CD4-positive, alpha-beta memory T cell (primary cell): ENCODE measurements at regions not wholly inside any gene's neighbourhood (a gene's known extent, or its start where the extent isn't known, plus 50 kb on each side); places are given as distances from the start of the nearest gene placed in this dataset.
A peak's percentile ranks its signal among the peaks of the same experiment; 100 is the strongest.

Experiments used
- CTCF ChIA-PET: fragments of 350-600 bp; sonication (Branson Sonifier 250); formaldehyde crosslinking; loops from one replicate; lab custom pipeline; 2021; ENCODE audit warnings: inconsistent platforms; ENCODE audit not compliant: partially characterized antibody; lab: Charles Lee
- POLR2A ChIA-PET: fragments of 350-600 bp; sonication (Branson Sonifier 250); formaldehyde crosslinking; loops from one replicate; lab custom pipeline; 2021; ENCODE audit not compliant: partially characterized antibody; lab: Charles Lee
- DNase-seq, 5 donors: peaks; one replicate each; pipeline versions ENCODE4 v3.0.0 to v3.0.0-alpha.2; 2020 to 2022; ENCODE audit warnings: mixed read lengths in 1 of 5
- H3K27ac ChIP-seq: one replicate; pipeline ENCODE4 v1.7.0; 2013; ENCODE audit warnings: low read depth, low read length
- H3K27me3 ChIP-seq: 2 replicates; pipeline ENCODE4 v1.7.0; 2013; ENCODE audit warnings: mild to moderate bottlenecking, low read length, moderate library complexity; ENCODE audit not compliant: insufficient read depth
- H3K36me3 ChIP-seq: 2 replicates; pipeline ENCODE4 v1.7.0; 2013; ENCODE audit warnings: mild to moderate bottlenecking, low read length, moderate library complexity; ENCODE audit not compliant: insufficient read depth
- H3K4me1 ChIP-seq: 2 replicates; pipeline ENCODE4 v1.7.0; 2013; ENCODE audit warnings: mild to moderate bottlenecking, low read length, moderate library complexity; ENCODE audit not compliant: insufficient read depth
- H3K4me3 ChIP-seq, 2 donors: one replicate each; pipeline ENCODE4 v1.7.0; 2013; ENCODE audit warnings: low read length in 2 of 2, mild to moderate bottlenecking in 1 of 2
- H3K9me3 ChIP-seq, 2 donors: one replicate each; pipeline ENCODE4 v1.7.0; 2013; ENCODE audit warnings: low read length in 2 of 2, control low read depth in 1 of 2; ENCODE audit not compliant: control insufficient read depth in 1 of 2
- H3K27ac Mint-ChIP-seq, 7 donors: one replicate each; pipeline ENCODE4 v1.8.0; 2020 to 2021; ENCODE audit warnings: mixed read lengths in 7 of 7, mild to moderate bottlenecking in 6 of 7, inconsistent platforms in 3 of 7, moderate library complexity in 3 of 7
- H3K27me3 Mint-ChIP-seq, 2 donors: one replicate each; pipeline ENCODE4 v1.8.0; 2020 to 2021; ENCODE audit warnings: mixed read lengths in 2 of 2
- H3K36me3 Mint-ChIP-seq, 2 donors: one replicate each; pipeline ENCODE4 v1.8.0; 2020 to 2021; ENCODE audit warnings: mixed read lengths in 2 of 2, inconsistent platforms in 1 of 2, mild to moderate bottlenecking in 1 of 2
- H3K4me1 Mint-ChIP-seq, 4 donors: one replicate each; pipeline ENCODE4 v1.8.0; 2020 to 2021; ENCODE audit warnings: mixed read lengths in 4 of 4, mild to moderate bottlenecking in 1 of 4
- H3K4me3 Mint-ChIP-seq, 8 donors: one replicate each; pipeline ENCODE4 v1.8.0; 2020 to 2021; ENCODE audit warnings: mixed read lengths in 8 of 8, mild to moderate bottlenecking in 7 of 8, moderate library complexity in 6 of 8, inconsistent platforms in 3 of 8
- H3K9me3 Mint-ChIP-seq, 8 donors: one replicate each; pipeline ENCODE4 v1.8.0; 2020 to 2021; ENCODE audit warnings: mixed read lengths in 8 of 8, mild to moderate bottlenecking in 5 of 8, inconsistent platforms in 3 of 8, moderate library complexity in 1 of 8
- intact Hi-C: fragments of 100-400 bp; cut with micrococcal nuclease; formaldehyde crosslinking; loops from one replicate; pipeline ENCODE4 v1.15.1; 2023

DNA sequence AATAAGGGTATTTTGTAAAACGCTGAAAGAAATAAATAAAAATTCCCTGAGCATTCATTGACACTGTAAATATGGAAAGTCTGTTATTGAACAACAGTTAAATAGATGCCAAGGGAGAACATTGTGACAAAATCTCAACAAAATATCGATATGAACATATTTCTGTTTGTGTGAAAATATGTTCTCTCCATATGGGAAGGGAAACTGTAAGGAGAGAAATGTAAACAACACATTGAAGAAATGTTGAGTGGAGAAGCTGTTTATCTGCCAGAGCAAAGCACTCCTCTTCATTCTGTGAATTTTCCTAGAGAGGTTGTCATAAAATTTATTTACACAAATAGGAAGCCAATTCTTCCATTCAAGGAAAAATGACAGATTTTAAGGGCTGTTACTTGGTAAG lies 57.1 kb upstream of the EOMES start:
- CTCF ChIA-PET = no interaction called here
- no peak overlapping the region for H3K27ac Mint-ChIP-seq
- no peaks in the 10 kb centered on the region for H3K4me1 Mint-ChIP-seq

DNA sequence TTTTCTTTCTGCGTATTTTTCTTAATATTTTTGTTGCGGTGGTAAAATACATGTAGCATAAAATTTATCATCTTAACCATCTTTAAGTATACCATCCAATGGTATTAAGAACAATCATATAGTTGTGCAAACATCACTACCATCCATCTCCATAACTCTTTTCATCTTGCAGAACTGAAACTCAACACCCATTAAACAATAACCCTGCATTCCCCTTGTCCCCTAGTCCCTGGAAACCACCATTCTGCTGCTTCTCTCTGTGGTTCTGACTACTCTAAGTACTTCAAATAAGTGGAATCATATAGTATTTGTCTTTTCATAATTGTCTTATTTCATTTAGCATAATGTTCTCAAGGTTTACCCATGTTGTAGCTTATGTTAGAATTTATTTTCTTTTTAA lies 67.3 kb upstream of the EOMES start:
- Mint-ChIP-seq H3K36me3 (no peaks in the 10 kb centered on the region), H3K27me3 (peaks cover 0 to 2% of the 10 kb centered on the region in 2 donors), H3K4me3 (no peak overlapping the region), H3K27ac (no peak overlapping the region), H3K4me1 (no peaks in the 10 kb centered on the region), H3K9me3 (peaks cover 0 to 2% (median 0%) of the 10 kb centered on the region in 8 donors)
- no peak for DNase-seq
- Histone ChIP-seq H3K4me1 (no peaks in the 10 kb centered on the region), H3K4me3 (no peak overlapping the region), H3K27me3 (no peaks in the 10 kb centered on the region), H3K27ac (no peak overlapping the region), H3K9me3 (no peaks in the 10 kb centered on the region), H3K36me3 (no peaks in the 10 kb centered on the region)
- CTCF ChIA-PET = no interaction called here
- intact Hi-C loops = no loop called here
- POLR2A ChIA-PET = no interaction called here

More for the DNA sequence above, 57.1 kb upstream of the EOMES start:
- Histone ChIP-seq H3K27ac (no peak overlapping the region), H3K4me1 (no peaks in the 10 kb centered on the region), H3K36me3 (no peaks in the 10 kb centered on the region), H3K27me3 (no peaks in the 10 kb centered on the region), H3K4me3 (no peak overlapping the region), H3K9me3 (no peaks in the 10 kb centered on the region)
- DNase-seq = no peak
- Mint-ChIP-seq H3K9me3 (no peaks in the 10 kb centered on the region), H3K27me3 (peaks cover 2 to 5% of the 10 kb centered on the region in 2 donors), H3K4me3 (no peak overlapping the region), H3K36me3 (no peaks in the 10 kb centered on the region)
- intact Hi-C loops = no loop called here
- POLR2A ChIA-PET = no interaction called here

DNA sequence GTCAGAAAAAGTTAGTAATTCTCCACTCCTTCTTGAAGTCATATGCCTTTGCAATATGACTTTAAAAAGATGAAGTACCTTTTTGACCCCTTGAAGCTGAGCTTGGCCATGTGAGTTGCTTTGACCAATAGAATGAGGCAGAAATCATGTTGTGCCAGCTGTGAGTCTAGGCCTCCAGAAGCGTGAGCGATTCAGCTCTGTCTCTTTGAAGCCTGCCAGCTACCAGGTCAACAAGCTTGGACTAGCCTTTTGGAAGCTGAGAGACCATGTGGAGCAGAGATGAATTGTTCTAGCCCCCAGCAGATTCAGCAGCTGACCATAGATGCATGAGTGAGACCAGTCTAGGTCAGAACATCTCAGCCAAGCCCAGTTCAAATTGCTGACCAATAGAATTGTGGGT lies 69.8 kb upstream of the EOMES start:
- intact Hi-C loops = no loop called here
- Histone ChIP-seq H3K27ac (no peak overlapping the region), H3K4me1 (no peaks in the 10 kb centered on the region), H3K27me3 (no peaks in the 10 kb centered on the region), H3K36me3 (no peaks in the 10 kb centered on the region), H3K4me3 (no peak overlapping the region), H3K9me3 (no peaks in the 10 kb centered on the region)
- no peak overlapping the region for H3K4me3 Mint-ChIP-seq
- H3K4me1 Mint-ChIP-seq = peaks cover 0 to 4% (median 2%) of the 10 kb centered on the region in 4 donors
- no peaks in the 10 kb centered on the region for H3K27me3 Mint-ChIP-seq
- no peaks in the 10 kb centered on the region for H3K9me3 Mint-ChIP-seq
- H3K27ac Mint-ChIP-seq = no peak overlapping the region
- no peak for DNase-seq
- ChIA-PET CTCF (no interaction called here), POLR2A (no interaction called here)
- H3K36me3 Mint-ChIP-seq = no peaks in the 10 kb centered on the region

DNA sequence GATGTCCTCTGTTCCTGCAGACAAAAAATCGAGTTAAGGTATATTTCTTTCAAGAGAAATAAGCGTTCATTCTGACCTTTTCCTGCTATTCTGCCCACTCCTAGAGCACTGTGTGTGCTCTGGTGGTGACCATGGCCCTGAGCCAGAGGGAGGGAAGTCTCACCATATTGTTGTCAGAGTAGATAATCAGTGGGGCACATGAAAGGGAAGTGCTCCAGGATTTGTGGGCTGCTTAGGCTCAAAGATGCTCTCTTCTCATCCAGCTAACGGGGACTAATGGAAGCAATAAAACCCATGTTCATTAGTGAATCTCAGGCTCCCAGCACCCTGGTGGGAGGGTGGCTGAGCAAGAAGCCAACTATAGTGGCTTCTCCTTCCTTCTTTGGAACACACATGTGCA lies 70.7 kb upstream of the EOMES start:
- H3K27me3 Mint-ChIP-seq = no peaks in the 10 kb centered on the region
- Histone ChIP-seq H3K4me3 (no peak overlapping the region), H3K9me3 (no peaks in the 10 kb centered on the region), H3K4me1 (no peaks in the 10 kb centered on the region), H3K27ac (no peak overlapping the region), H3K36me3 (no peaks in the 10 kb centered on the region), H3K27me3 (no peaks in the 10 kb centered on the region)
- H3K27ac Mint-ChIP-seq = peak overlapping the region in 1 of 7 donors; percentile 5
- DNase-seq = no peak
- intact Hi-C loops = no loop called here
- no peak overlapping the region for H3K4me3 Mint-ChIP-seq
- peaks cover 0 to 4% (median 2%) of the 10 kb centered on the region in 4 donors for H3K4me1 Mint-ChIP-seq
- H3K36me3 Mint-ChIP-seq = no peaks in the 10 kb centered on the region
- ChIA-PET POLR2A (no interaction called here), CTCF (no interaction called here)
- peaks cover 0 to 2% (median 0%) of the 10 kb centered on the region in 8 donors for H3K9me3 Mint-ChIP-seq

DNA sequence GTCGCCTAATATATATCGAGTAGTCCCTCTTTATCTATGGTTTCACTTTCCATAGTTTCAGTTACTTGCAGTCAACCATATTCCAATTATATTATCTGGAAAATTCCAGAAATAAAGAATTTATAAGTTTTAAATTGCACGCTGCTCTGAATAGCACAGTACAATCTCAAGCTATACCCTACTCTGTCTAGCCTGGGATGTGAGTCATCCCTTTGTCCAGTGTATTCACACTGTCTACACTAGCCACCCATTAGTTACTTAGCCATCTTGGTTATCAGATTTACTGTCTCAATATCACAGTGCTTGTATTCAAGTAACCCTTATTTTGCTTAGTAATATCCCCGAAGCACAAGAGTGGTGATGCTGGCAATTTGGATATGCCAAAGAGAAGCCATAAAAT lies 72.1 kb upstream of the EOMES start:
- no peaks in the 10 kb centered on the region for H3K27me3 Mint-ChIP-seq
- intact Hi-C loops = no loop called here
- ChIA-PET CTCF (no interaction called here), POLR2A (no interaction called here)
- H3K27ac ChIP-seq = no peak overlapping the region
- no peaks in the 10 kb centered on the region for H3K9me3 ChIP-seq
- H3K4me3 ChIP-seq = no peak overlapping the region
- no peaks in the 10 kb centered on the region for H3K4me1 ChIP-seq
- H3K4me3 Mint-ChIP-seq = no peak overlapping the region
- H3K27me3 ChIP-seq = no peaks in the 10 kb centered on the region
- no peaks in the 10 kb centered on the region for H3K36me3 Mint-ChIP-seq
- H3K36me3 ChIP-seq = no peaks in the 10 kb centered on the region
- peaks cover 0 to 2% (median 0%) of the 10 kb centered on the region in 8 donors for H3K9me3 Mint-ChIP-seq
- DNase-seq = no peak
- peaks cover 0 to 4% (median 2%) of the 10 kb centered on the region in 4 donors for H3K4me1 Mint-ChIP-seq
- no peak overlapping the region for H3K27ac Mint-ChIP-seq

DNA sequence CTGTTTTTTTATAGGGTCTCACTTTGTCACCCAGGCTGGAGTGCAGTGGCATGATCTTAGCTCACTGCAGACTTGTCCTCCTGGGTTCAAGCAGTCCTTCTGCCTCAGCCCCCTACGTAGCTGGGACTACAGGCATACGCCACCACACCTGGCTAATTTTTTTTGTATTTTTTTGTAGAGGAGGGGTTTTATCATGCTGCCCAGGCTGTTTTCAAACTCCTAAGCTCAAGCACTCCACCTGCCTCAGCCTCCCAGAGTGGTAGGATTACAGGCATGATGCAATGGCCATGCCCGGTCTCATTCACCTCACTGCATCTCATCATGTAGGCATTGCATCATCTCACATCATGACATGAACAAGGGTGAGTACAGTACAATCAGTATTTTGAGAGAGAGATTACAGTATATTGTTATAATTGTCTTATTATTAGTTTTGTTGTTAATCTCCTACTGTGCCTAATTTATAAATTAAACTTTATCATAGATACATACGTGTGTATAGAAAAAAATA lies 74.3 kb upstream of the EOMES start:
- DNase-seq = no peak
- Histone ChIP-seq H3K4me1 (no peaks in the 10 kb centered on the region), H3K4me3 (no peak overlapping the region), H3K27ac (no peak overlapping the region), H3K27me3 (no peaks in the 10 kb centered on the region), H3K9me3 (no peaks in the 10 kb centered on the region), H3K36me3 (no peaks in the 10 kb centered on the region)
- H3K36me3 Mint-ChIP-seq = no peaks in the 10 kb centered on the region
- intact Hi-C loops = loop anchor here (2.0 kb wide), 1 partner anchor 26 kb away; no protein-coding TSS in a partner anchor
- H3K27ac Mint-ChIP-seq = no peak overlapping the region
- ChIA-PET POLR2A (no interaction called here), CTCF (no interaction called here)
- no peaks in the 10 kb centered on the region for H3K27me3 Mint-ChIP-seq
- peaks cover 0 to 2% (median 0%) of the 10 kb centered on the region in 8 donors for H3K9me3 Mint-ChIP-seq
- peaks cover 0 to 4% (median 2%) of the 10 kb centered on the region in 4 donors for H3K4me1 Mint-ChIP-seq
- H3K4me3 Mint-ChIP-seq = no peak overlapping the region

DNA sequence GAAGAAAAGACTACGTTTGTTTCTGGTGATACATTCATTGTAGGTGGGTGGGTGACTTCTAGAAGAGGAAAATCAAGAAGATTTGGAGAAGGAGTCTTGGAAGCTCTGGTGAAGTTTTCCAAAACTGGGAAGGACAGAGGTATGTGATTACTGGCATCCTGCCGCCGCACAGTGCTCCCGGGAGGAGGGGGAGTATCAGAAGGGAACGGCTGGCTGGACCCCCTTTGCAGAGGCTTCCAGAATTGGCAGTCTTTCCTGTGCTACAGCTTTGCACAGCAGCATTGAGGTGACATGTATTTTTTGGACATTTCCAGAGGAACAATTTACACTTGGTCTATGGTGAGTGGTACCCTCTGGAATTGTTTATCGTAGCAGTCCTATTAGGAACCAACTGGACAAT lies 75.7 kb upstream of the EOMES start:
- Histone ChIP-seq H3K4me3 (no peak overlapping the region), H3K4me1 (no peaks in the 10 kb centered on the region), H3K27ac (no peak overlapping the region), H3K9me3 (no peaks in the 10 kb centered on the region), H3K27me3 (no peaks in the 10 kb centered on the region), H3K36me3 (no peaks in the 10 kb centered on the region)
- no peak overlapping the region for H3K4me3 Mint-ChIP-seq
- peaks cover 0 to 2% (median 0%) of the 10 kb centered on the region in 8 donors for H3K9me3 Mint-ChIP-seq
- peaks cover 0 to 4% (median 2%) of the 10 kb centered on the region in 4 donors for H3K4me1 Mint-ChIP-seq
- intact Hi-C loops = loop anchor here (2.0 kb wide), 1 partner anchor 25 kb away; no protein-coding TSS in a partner anchor
- DNase-seq = no peak
- ChIA-PET CTCF (no interaction called here), POLR2A (no interaction called here)
- no peaks in the 10 kb centered on the region for H3K27me3 Mint-ChIP-seq
- no peaks in the 10 kb centered on the region for H3K36me3 Mint-ChIP-seq
- H3K27ac Mint-ChIP-seq = no peak overlapping the region
